RWPE1 (cell line): ENCODE measurements at regions not wholly inside any gene's neighbourhood (a gene's known extent, or its start where the extent isn't known, plus 50 kb on each side); places are given as distances from the start of the nearest gene placed in this dataset.

ENCODE experiments used
- CTCF ChIA-PET: fragments of 350-600 bp; sonication (Branson Sonifier 250); formaldehyde crosslinking; extraction: SDS; loops from one replicate; lab custom pipeline; 2021; lab: Yijun Ruan, JAX
- POLR2A ChIA-PET: fragments of 400-600 bp; formaldehyde crosslinking; extraction: SDS; loops from one replicate; lab custom pipeline; 2020; ENCODE audit warnings: antibody characterized with exemption; ENCODE audit not compliant: low non-redundant PET; lab: Yijun Ruan, JAX
- DNase-seq: peaks from one replicate; pipeline ENCODE4 v3.0.0; 2012; ENCODE audit warnings: low spot score
- H3K27ac ChIP-seq: fragments of 450-650 bp; 2 replicates; pipeline ENCODE4 v1.5.1; 2017
- TF ChIP-seq, protein P1 (sequence below): fragments of 450-650 bp; conservative IDR thresholded peaks from 2 replicates; pipeline ENCODE4 v1.5.1; 2017; ENCODE audit warnings: low read depth, mild to moderate bottlenecking

DNA sequence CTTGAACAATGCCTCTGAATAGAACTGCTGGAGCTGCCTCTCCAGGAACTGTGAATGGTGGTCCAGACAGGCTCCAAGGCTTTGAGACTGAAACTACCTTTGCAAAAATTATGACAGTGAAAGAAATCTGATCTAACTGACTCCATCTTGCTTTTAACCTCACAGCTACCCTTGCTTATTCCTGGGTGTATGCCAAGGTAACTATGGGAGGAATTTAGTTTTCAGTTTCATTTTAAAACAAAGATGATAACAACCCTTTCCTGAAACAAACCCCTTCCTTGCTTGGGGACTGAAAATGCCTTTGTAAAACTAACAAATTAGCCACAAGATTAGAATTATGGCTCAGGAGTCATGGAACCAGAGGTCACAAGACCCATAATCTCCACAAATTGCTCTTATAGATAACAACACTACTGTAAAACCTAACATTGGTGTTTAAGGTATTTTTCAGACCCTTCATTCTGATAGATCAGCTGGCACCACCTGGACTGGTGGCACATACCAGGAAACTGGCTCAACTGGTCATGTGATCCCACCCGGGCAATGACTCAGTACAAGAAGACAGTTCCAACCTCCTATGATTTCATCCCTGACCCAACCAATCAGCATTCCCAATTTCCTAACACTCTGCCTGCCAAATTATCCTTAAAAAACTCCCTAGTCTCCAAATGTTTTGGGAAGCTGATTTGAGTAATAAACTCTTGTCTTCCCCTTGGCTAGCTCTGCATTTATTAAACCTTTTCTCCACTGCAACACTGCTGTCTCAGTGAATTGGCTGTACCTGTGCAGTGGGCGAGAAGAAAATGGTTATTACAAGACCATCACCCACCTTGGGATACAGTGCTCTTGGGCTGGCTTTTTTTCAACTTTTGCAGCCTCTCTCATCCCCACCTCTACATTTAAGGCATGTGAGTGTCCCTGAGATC is 608.1 kb downstream of the TYW1 start:
- ChIA-PET CTCF (interaction anchor here (0.6 kb wide), 1 partner anchor 12 kb away, joined by 3 read pairs; no protein-coding TSS in a partner anchor), POLR2A (no interaction called here)
- TF ChIP-seq, protein P1, sequence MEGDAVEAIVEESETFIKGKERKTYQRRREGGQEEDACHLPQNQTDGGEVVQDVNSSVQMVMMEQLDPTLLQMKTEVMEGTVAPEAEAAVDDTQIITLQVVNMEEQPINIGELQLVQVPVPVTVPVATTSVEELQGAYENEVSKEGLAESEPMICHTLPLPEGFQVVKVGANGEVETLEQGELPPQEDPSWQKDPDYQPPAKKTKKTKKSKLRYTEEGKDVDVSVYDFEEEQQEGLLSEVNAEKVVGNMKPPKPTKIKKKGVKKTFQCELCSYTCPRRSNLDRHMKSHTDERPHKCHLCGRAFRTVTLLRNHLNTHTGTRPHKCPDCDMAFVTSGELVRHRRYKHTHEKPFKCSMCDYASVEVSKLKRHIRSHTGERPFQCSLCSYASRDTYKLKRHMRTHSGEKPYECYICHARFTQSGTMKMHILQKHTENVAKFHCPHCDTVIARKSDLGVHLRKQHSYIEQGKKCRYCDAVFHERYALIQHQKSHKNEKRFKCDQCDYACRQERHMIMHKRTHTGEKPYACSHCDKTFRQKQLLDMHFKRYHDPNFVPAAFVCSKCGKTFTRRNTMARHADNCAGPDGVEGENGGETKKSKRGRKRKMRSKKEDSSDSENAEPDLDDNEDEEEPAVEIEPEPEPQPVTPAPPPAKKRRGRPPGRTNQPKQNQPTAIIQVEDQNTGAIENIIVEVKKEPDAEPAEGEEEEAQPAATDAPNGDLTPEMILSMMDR = no peak
- DNase-seq = no peak
- H3K27ac ChIP-seq = no peak overlapping the region

DNA sequence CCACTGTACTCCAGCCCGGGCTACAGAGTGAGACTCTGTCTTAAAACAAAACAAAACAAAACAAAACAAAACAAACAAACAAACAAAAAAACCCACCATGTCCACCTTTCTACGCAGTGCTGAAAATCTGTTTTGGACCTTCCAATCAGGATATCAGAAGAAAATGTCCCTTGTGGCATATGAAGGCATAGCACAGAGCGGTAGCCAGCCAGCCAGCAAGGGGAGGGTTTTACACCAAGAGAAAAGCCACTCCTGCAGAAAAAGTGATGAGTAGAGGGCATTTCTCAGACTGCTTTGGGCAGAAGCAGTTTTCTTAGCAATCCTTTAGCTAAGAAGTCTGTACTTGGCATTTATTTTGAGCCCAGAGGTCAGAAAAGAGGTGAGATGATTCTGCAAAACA is 612.2 kb downstream of the TYW1 start:
- no peak overlapping the region for H3K27ac ChIP-seq
- TF ChIP-seq, protein P1 = no peak
- ChIA-PET POLR2A (no interaction called here), CTCF (no interaction called here)
- no peak for DNase-seq

DNA sequence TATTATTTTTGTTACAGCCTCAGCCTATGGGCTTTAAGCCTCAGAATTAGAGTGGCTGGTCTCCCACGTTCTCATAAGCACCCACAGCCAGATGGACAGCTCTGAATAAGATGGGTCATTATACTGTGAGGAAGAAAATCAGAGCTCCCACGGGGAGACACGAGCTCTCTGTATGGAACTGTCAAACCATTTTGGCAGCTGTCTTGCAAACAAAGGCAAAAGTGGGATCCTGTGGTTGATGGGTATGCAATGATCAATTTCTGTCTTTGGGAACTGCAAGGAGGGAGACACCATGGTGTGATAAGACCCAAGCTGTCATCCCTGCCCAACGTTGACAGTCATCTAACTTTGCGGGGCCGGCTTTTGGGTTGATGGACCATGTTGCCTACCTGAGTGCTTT is 614.3 kb downstream of the TYW1 start:
- ChIA-PET POLR2A (no interaction called here), CTCF (interaction anchor here (0.7 kb wide), 1 partner anchor 207 kb away, joined by 4 read pairs; no protein-coding TSS in a partner anchor)
- DNase-seq = no peak
- TF ChIP-seq, protein P1 = no peak
- no peak overlapping the region for H3K27ac ChIP-seq

DNA sequence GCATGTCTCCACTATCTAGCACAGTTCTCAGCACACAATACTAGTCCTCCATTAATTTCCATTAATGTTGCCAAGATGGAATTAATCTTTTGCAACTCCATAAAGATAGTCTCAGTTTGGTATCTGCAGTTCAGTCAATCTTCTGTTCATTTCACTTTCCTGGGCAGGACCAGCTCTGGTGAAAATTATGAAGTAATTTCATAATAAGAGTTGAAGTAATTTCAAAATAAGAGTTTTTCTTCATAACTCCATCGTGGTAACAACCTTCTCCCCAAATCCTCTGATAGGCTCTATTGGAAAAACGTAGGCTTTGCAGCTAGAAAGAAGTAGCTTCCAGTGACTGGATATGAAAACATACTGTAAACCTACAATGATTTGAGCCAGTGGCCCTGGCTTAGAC is 618.2 kb downstream of the TYW1 start:
- TF ChIP-seq, protein P1 = no peak
- CTCF ChIA-PET = interaction anchor here (0.7 kb wide), 1 partner anchor 130 kb away, joined by 4 read pairs; no protein-coding TSS in a partner anchor
- POLR2A ChIA-PET = no interaction called here
- H3K27ac ChIP-seq = no peak overlapping the region
- DNase-seq = no peak

GRCh38 chr7:67616517-67616916 is 619.9 kb downstream of the TYW1 start:
- ChIA-PET POLR2A (no interaction called here), CTCF (no interaction called here)
- TF ChIP-seq, protein P1 = no peak
- DNase-seq = no peak
- no peak overlapping the region for H3K27ac ChIP-seq

GRCh38 chr7:67618556-67619162 is 622.0 kb downstream of the TYW1 start:
- CTCF ChIA-PET = interaction anchor here (1.1 kb wide), 1 partner anchor 135 kb away, joined by 3 read pairs; no protein-coding TSS in a partner anchor
- POLR2A ChIA-PET = no interaction called here
- no peak overlapping the region for H3K27ac ChIP-seq
- no peak for DNase-seq
- TF ChIP-seq, protein P1 = no peak
